ENCODE measurements at regions not wholly inside any gene's neighbourhood (a gene's known extent, or its start where the extent isn't known, plus 50 kb on each side); places are given as distances from the start of the nearest gene placed in this dataset.

DNA sequence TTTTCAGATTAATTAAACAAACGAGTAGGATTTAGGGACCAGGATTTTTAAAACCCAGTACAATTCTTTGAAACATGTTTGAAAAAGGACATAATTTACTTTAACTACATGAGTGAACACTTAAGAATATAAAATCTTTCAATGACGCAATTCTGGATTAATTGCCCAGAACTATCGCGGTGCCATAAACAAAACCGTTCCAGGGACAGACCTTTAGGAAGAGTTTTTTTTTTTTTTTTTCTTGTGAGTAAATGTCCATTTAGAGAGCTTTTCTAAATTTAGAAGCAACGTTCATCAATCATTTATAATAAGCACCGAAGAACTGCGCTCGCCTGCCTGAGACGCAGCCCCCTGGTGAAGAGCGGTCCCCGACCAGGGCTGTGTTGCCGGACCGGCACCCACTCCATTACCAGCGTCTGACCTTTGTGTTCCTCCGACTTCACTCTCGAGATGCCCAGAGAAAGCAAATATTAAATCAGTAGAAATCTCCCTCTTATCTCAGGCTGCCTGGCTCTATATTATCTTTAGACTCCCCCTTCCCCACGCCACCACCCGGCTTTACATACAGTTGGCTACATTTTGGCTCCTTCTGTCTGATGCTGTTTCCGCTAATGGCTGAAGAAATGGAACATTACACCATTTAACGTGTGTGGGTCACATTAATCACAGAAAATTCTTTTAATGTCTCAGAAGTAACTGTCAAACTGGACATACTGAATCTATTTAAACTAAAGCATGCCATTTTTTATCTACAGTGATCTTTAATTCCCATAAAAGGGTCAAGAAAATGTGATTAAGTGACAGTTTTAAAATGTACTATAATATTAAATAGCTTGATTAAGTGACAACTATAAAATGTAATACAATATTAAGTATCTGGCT is 364.0 kb upstream of the MEIS1 start:
- no peak for TF ChIP-seq POLR2A (IDR thresholded peaks at IDR 0.05)
- TF ChIP-seq, protein P1, sequence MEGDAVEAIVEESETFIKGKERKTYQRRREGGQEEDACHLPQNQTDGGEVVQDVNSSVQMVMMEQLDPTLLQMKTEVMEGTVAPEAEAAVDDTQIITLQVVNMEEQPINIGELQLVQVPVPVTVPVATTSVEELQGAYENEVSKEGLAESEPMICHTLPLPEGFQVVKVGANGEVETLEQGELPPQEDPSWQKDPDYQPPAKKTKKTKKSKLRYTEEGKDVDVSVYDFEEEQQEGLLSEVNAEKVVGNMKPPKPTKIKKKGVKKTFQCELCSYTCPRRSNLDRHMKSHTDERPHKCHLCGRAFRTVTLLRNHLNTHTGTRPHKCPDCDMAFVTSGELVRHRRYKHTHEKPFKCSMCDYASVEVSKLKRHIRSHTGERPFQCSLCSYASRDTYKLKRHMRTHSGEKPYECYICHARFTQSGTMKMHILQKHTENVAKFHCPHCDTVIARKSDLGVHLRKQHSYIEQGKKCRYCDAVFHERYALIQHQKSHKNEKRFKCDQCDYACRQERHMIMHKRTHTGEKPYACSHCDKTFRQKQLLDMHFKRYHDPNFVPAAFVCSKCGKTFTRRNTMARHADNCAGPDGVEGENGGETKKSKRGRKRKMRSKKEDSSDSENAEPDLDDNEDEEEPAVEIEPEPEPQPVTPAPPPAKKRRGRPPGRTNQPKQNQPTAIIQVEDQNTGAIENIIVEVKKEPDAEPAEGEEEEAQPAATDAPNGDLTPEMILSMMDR (IDR thresholded peaks at IDR 0.05 in 4 of 5, conservative IDR thresholded peaks at IDR 0.05 in 1 of 5): no peak
